C4-2B (cell line): ENCODE measurements at regions not wholly inside any gene's neighbourhood (a gene's known extent, or its start where the extent isn't known, plus 50 kb on each side); places are given as distances from the start of the nearest gene placed in this dataset.

ENCODE experiments used
- H3K27ac ChIP-seq: fragments of 450-650 bp; 2 replicates; pipeline ENCODE4 v1.5.1; 2017
- ZFX ChIP-seq: fragments of 450-650 bp; IDR thresholded peaks from 2 replicates; pipeline ENCODE4 v1.6.1; 2017
- TF ChIP-seq, protein P1 (sequence below): fragments of 450-650 bp; conservative IDR thresholded peaks from 2 replicates; pipeline ENCODE4 v1.5.1; 2017; ENCODE audit warnings: mild to moderate bottlenecking

GRCh38 chr2:12604341-12604740, 112.4 kb upstream of the TRIB2 start:
- H3K27ac ChIP-seq: no peak overlapping the region
- TF ChIP-seq, protein P1, sequence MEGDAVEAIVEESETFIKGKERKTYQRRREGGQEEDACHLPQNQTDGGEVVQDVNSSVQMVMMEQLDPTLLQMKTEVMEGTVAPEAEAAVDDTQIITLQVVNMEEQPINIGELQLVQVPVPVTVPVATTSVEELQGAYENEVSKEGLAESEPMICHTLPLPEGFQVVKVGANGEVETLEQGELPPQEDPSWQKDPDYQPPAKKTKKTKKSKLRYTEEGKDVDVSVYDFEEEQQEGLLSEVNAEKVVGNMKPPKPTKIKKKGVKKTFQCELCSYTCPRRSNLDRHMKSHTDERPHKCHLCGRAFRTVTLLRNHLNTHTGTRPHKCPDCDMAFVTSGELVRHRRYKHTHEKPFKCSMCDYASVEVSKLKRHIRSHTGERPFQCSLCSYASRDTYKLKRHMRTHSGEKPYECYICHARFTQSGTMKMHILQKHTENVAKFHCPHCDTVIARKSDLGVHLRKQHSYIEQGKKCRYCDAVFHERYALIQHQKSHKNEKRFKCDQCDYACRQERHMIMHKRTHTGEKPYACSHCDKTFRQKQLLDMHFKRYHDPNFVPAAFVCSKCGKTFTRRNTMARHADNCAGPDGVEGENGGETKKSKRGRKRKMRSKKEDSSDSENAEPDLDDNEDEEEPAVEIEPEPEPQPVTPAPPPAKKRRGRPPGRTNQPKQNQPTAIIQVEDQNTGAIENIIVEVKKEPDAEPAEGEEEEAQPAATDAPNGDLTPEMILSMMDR: no peak
- TF ChIP-seq ZFX: no peak

GRCh38 chr2:12605366-12605765, 111.4 kb upstream of the TRIB2 start:
- TF ChIP-seq, protein P1: no peak
- TF ChIP-seq ZFX: no peak
- H3K27ac ChIP-seq: no peak overlapping the region

GRCh38 chr2:12605936-12606335, 110.8 kb upstream of the TRIB2 start:
- H3K27ac ChIP-seq: no peak overlapping the region
- TF ChIP-seq ZFX: no peak
- TF ChIP-seq, protein P1: no peak

DNA sequence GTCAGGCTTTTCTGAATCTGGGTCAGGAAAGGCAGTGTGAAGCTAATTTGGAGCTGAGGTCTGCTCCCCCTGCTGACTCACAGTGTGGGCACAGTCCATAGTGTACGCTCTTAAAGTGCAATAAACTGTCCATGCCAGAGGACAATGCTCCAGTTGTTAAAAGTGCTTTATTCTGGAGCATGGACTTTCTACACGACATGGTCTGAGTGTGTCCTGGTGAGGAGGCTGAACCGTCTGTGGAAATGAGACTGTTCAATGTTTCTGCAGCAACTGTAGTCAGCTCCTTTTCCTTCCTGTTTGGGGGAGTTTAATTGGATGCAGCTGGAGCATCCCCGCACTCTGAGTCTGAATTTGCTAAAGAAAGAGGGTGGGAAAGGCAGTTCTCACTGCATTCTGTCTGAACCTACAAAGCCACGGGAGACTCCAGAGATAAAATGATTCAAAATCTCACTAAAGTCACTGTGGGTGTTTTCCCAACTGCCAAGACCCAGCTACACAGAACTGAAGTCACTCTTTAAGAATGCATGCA, 110.2 kb upstream of the TRIB2 start:
- no peak for TF ChIP-seq ZFX
- TF ChIP-seq, protein P1: 0 out of 2 replicates have a peak, but pooled peaks have one; percentile 9
- no peak overlapping the region for H3K27ac ChIP-seq

- no peak overlapping the region for H3K27ac ChIP-seq
- no peak for TF ChIP-seq ZFX
- TF ChIP-seq, protein P1: no peak
Measured at GRCh38 chr2:12607971-12608370, 108.8 kb upstream of the TRIB2 start.

- H3K27ac ChIP-seq: no peak overlapping the region
- TF ChIP-seq, protein P1: no peak
- no peak for TF ChIP-seq ZFX
Measured at GRCh38 chr2:12610314-12610713, 106.4 kb upstream of the TRIB2 start.

- TF ChIP-seq, protein P1: no peak
- no peak for TF ChIP-seq ZFX
- no peak overlapping the region for H3K27ac ChIP-seq
Measured at GRCh38 chr2:12612168-12612567, 104.6 kb upstream of the TRIB2 start.
